GM23338 (cell line): ENCODE measurements at regions not wholly inside any gene's neighbourhood (a gene's known extent, or its start where the extent isn't known, plus 50 kb on each side); places are given as distances from the start of the nearest gene placed in this dataset.

Source experiments
- ATAC-seq: fragments of 200-7000 bp; cut with Tn5 transposase; 3 replicates; pipeline ENCODE4 v1.9.1; 2020
- DNase-seq: peaks from one replicate; pipeline ENCODE4 v3.0.0-alpha.2; 2015; ENCODE audit warnings: low spot score
- H2AFZ ChIP-seq: fragments of 200-600 bp; sonication (generic); 2 replicates; pipeline ENCODE4 v1.8.0; 2016; ENCODE audit warnings: antibody characterized with exemption, mild to moderate bottlenecking, moderate library complexity
- H3F3A ChIP-seq: fragments of 200-600 bp; sonication (generic); replicated peaks from 2 replicates; pipeline ENCODE4 v1.8.0; 2017; ENCODE audit warnings: antibody characterized with exemption, mixed run types, low read depth
- H3K27ac ChIP-seq: fragments of 200-600 bp; sonication (generic); 2 replicates; pipeline ENCODE4 v1.6.1; 2016; ENCODE audit warnings: low read depth
- H3K27me3 ChIP-seq: fragments of 200-600 bp; sonication (generic); 2 replicates; pipeline ENCODE4 v1.8.0; 2016; ENCODE audit warnings: mild to moderate bottlenecking, mixed run types, moderate library complexity; ENCODE audit not compliant: insufficient read depth
- H3K36me3 ChIP-seq: fragments of 200-600 bp; sonication (generic); 2 replicates; pipeline ENCODE4 v1.8.0; 2016; ENCODE audit warnings: mild to moderate bottlenecking; ENCODE audit not compliant: insufficient read depth
- H3K4me1 ChIP-seq: fragments of 200-600 bp; sonication (generic); 2 replicates; pipeline ENCODE4 v1.8.0; 2016; ENCODE audit warnings: mild to moderate bottlenecking, moderate library complexity; ENCODE audit not compliant: insufficient read depth
- H3K4me2 ChIP-seq: fragments of 200-600 bp; sonication (generic); 2 replicates; pipeline ENCODE4 v1.7.1; 2017; ENCODE audit warnings: mixed run types
- H3K4me3 ChIP-seq: fragments of 200-600 bp; sonication (generic); 2 replicates; pipeline ENCODE4 v1.6.1; 2016; ENCODE audit warnings: mixed run types
- H3K79me2 ChIP-seq: fragments of 200-600 bp; sonication (generic); replicated peaks from 2 replicates; pipeline ENCODE4 v1.8.0; 2017; ENCODE audit warnings: mild to moderate bottlenecking; ENCODE audit not compliant: insufficient read depth
- H3K9me2 ChIP-seq: fragments of 200-600 bp; sonication (generic); 2 replicates; pipeline ENCODE4 v1.8.0; 2017; ENCODE audit not compliant: insufficient read depth
- H4K20me1 ChIP-seq: fragments of 200-600 bp; sonication (generic); replicated peaks from 2 replicates; pipeline ENCODE4 v1.8.0; 2017; ENCODE audit warnings: mild to moderate bottlenecking; ENCODE audit not compliant: insufficient read depth
- H3K27ac Mint-ChIP-seq: 2 replicates; pipeline ENCODE4 v1.8.0; 2020; ENCODE audit warnings: inconsistent platforms, mild to moderate bottlenecking, moderate library complexity, mixed read lengths
- H3K27me3 Mint-ChIP-seq: 3 replicates; pipeline ENCODE4 v1.8.0; 2022; ENCODE audit warnings: low read depth, mild to moderate bottlenecking, moderate library complexity, mixed read lengths, inconsistent platforms; ENCODE audit not compliant: insufficient read depth, poor library complexity
- H3K36me3 Mint-ChIP-seq: 3 replicates; pipeline ENCODE4 v1.8.0; 2021; ENCODE audit warnings: low read depth, mild to moderate bottlenecking, inconsistent platforms, moderate library complexity, mixed read lengths
- H3K4me1 Mint-ChIP-seq: 3 replicates; pipeline ENCODE4 v1.8.0; 2020; ENCODE audit warnings: mild to moderate bottlenecking, inconsistent platforms, mixed read lengths
- H3K4me3 Mint-ChIP-seq: 3 replicates; pipeline ENCODE4 v1.8.0; 2021; ENCODE audit warnings: moderate library complexity, mild to moderate bottlenecking, inconsistent platforms, mixed read lengths
- H3K9me3 Mint-ChIP-seq: 3 replicates; pipeline ENCODE4 v1.8.0; 2020; ENCODE audit warnings: moderate library complexity, mild to moderate bottlenecking, inconsistent platforms, mixed read lengths
- CTCF ChIP-seq, 2 experiments: fragments of 200-600 bp in 1 of 2; sonication (generic) in 1 of 2; conservative IDR thresholded peaks; 2 replicates each; pipeline versions ENCODE4 v1.5.1 to v1.6.1; 2016 to 2017; ENCODE audit warnings: antibody characterized with exemption in 2 of 2, low read depth in 2 of 2, mild to moderate bottlenecking in 2 of 2, moderate library complexity in 1 of 2
- EZH2 ChIP-seq: fragments of 200-600 bp; sonication (generic); IDR thresholded peaks from one replicate; pipeline ENCODE4 v1.8.0; 2017; ENCODE audit warnings: antibody characterized with exemption, mild to moderate bottlenecking, low read depth; ENCODE audit not compliant: unreplicated experiment
- EZH2phosphoT487 ChIP-seq: fragments of 200-600 bp; sonication (generic); IDR thresholded peaks from one replicate; pipeline ENCODE4 v1.8.1; 2018; ENCODE audit warnings: antibody characterized with exemption; ENCODE audit not compliant: unreplicated experiment
- JUNB ChIP-seq: IDR thresholded peaks from one replicate; pipeline ENCODE4 v1.6.1; 2016; ENCODE audit warnings: antibody characterized with exemption; ENCODE audit not compliant: unreplicated experiment
- NANOG ChIP-seq: IDR thresholded peaks from 2 replicates; pipeline ENCODE4 v1.6.1; 2016; ENCODE audit warnings: antibody characterized with exemption, borderline replicate concordance
- REST ChIP-seq: IDR thresholded peaks from one replicate; pipeline ENCODE4 v1.6.1; 2018; ENCODE audit warnings: antibody characterized with exemption; ENCODE audit not compliant: unreplicated experiment
- ZNF114 ChIP-seq: fragments of 250-450 bp; sonication (Bioruptor Pico); IDR thresholded peaks from 2 replicates; pipeline ENCODE4 v1.5.0; 2020; ENCODE audit warnings: mild to moderate bottlenecking, moderate library complexity
- TF ChIP-seq, protein P1 (sequence below): fragments of 250-450 bp; sonication (Bioruptor Pico); IDR thresholded peaks from 2 replicates; pipeline ENCODE4 v1.5.0; 2020; ENCODE audit warnings: mild to moderate bottlenecking, moderate library complexity

- TF ChIP-seq REST (no peak), NANOG (no peak), EZH2phosphoT487 (no peak), EZH2 (no peak), CTCF (conservative IDR thresholded peaks at IDR 0.05; ENCODE audit: low read depth in 2 of 2) (peak in 1 of 2 experiments; percentile 36; a peak in 1 of 4 replicates)
These were observed 135.8 kb downstream of the RPL22L1 start (continued) for GRCh38 chr3:170734043-170734734.

GRCh38 chr3:170732660-170733245 is 137.2 kb downstream of the RPL22L1 start:
- Histone ChIP-seq H3K4me2 (no peak overlapping the region), H3K27me3 (no peaks in the 10 kb centered on the region), H2AFZ (no peak overlapping the region), H3K4me1 (peaks cover 19% of the 10 kb centered on the region), H4K20me1 (no peaks in the 10 kb centered on the region), H3F3A (no peaks in the 10 kb centered on the region), H3K36me3 (no peaks in the 10 kb centered on the region), H3K4me3 (no peak overlapping the region), H3K79me2 (no peaks in the 10 kb centered on the region), H3K9me2 (no peaks in the 10 kb centered on the region; the same call in 1 of the 2 replicates), H3K27ac (no peak overlapping the region)
- peaks cover 2% of the 10 kb centered on the region for H3K27me3 Mint-ChIP-seq
- no peak overlapping the region for H3K4me3 Mint-ChIP-seq
- H3K36me3 Mint-ChIP-seq, result no peaks in the 10 kb centered on the region
- DNase-seq (no peak), ATAC-seq (no peak)
- no peaks in the 10 kb centered on the region for H3K9me3 Mint-ChIP-seq
- H3K27ac Mint-ChIP-seq, result no peak overlapping the region
- H3K4me1 Mint-ChIP-seq, result peaks cover 18% of the 10 kb centered on the region
- TF ChIP-seq EZH2phosphoT487 (no peak), REST (no peak), ZNF114 (no peak), JUNB (no peak), NANOG (no peak)
- TF ChIP-seq, protein P1, sequence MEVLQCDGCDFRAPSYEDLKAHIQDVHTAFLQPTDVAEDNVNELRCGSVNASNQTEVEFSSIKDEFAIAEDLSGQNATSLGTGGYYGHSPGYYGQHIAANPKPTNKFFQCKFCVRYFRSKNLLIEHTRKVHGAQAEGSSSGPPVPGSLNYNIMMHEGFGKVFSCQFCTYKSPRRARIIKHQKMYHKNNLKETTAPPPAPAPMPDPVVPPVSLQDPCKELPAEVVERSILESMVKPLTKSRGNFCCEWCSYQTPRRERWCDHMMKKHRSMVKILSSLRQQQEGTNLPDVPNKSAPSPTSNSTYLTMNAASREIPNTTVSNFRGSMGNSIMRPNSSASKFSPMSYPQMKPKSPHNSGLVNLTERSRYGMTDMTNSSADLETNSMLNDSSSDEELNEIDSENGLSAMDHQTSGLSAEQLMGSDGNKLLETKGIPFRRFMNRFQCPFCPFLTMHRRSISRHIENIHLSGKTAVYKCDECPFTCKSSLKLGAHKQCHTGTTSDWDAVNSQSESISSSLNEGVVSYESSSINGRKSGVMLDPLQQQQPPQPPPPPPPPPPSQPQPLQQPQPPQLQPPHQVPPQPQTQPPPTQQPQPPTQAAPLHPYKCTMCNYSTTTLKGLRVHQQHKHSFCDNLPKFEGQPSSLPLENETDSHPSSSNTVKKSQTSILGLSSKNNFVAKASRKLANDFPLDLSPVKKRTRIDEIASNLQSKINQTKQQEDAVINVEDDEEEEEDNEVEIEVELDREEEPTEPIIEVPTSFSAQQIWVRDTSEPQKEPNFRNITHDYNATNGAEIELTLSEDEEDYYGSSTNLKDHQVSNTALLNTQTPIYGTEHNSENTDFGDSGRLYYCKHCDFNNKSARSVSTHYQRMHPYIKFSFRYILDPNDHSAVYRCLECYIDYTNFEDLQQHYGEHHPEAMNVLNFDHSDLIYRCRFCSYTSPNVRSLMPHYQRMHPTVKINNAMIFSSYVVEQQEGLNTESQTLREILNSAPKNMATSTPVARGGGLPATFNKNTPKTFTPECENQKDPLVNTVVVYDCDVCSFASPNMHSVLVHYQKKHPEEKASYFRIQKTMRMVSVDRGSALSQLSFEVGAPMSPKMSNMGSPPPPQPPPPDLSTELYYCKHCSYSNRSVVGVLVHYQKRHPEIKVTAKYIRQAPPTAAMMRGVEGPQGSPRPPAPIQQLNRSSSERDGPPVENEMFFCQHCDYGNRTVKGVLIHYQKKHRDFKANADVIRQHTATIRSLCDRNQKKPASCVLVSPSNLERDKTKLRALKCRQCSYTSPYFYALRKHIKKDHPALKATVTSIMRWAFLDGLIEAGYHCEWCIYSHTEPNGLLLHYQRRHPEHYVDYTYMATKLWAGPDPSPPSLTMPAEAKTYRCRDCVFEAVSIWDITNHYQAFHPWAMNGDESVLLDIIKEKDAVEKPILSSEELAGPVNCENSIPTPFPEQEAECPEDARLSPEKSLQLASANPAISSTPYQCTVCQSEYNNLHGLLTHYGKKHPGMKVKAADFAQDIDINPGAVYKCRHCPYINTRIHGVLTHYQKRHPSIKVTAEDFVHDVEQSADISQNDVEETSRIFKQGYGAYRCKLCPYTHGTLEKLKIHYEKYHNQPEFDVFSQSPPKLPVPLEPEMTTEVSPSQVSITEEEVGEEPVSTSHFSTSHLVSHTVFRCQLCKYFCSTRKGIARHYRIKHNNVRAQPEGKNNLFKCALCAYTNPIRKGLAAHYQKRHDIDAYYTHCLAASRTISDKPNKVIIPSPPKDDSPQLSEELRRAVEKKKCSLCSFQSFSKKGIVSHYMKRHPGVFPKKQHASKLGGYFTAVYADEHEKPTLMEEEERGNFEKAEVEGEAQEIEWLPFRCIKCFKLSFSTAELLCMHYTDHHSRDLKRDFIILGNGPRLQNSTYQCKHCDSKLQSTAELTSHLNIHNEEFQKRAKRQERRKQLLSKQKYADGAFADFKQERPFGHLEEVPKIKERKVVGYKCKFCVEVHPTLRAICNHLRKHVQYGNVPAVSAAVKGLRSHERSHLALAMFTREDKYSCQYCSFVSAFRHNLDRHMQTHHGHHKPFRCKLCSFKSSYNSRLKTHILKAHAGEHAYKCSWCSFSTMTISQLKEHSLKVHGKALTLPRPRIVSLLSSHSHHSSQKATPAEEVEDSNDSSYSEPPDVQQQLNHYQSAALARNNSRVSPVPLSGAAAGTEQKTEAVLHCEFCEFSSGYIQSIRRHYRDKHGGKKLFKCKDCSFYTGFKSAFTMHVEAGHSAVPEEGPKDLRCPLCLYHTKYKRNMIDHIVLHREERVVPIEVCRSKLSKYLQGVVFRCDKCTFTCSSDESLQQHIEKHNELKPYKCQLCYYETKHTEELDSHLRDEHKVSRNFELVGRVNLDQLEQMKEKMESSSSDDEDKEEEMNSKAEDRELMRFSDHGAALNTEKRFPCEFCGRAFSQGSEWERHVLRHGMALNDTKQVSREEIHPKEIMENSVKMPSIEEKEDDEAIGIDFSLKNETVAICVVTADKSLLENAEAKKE, result no peak
